Lower leg skin (tissue), 3 donors: ENCODE measurements at regions not wholly inside any gene's neighbourhood (a gene's known extent, or its start where the extent isn't known, plus 50 kb on each side); places are given as distances from the start of the nearest gene placed in this dataset.

ENCODE experiments used
- POLR2A ChIP-seq, 2 donors: fragments of 450-650 bp; IDR thresholded peaks; one replicate each; pipeline ENCODE4 v1.6.1; 2016 to 2017; ENCODE audit warnings: antibody characterized with exemption in 2 of 2, mild to moderate bottlenecking in 1 of 2, moderate library complexity in 1 of 2
- TF ChIP-seq, protein P1 (sequence below), 3 donors: fragments of 450-650 bp; IDR thresholded peaks; one replicate each; pipeline ENCODE4 v1.5.1; 2016; ENCODE audit warnings: antibody characterized with exemption in 3 of 3, mild to moderate bottlenecking in 3 of 3, moderate library complexity in 2 of 3

DNA sequence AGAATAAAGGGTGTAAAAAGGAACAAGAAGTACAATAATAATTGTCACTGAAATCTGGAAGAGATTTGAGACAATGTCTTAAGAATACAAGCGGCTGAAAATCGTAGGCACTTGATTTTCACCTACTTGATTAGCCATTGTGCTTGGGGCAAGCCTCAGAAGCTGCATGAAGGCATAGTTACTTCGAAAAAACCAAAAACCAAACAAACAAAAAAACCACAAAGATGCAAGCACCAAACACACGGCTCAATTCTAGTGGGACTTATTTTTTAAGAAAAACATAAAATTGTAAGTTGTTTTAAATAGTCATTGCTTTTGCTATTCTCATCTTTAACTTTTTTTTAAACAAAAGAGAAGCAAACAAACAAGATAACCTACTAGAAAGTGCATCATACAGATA is 235.6 kb downstream of the OGFRL1 start:
- TF ChIP-seq, protein P1, sequence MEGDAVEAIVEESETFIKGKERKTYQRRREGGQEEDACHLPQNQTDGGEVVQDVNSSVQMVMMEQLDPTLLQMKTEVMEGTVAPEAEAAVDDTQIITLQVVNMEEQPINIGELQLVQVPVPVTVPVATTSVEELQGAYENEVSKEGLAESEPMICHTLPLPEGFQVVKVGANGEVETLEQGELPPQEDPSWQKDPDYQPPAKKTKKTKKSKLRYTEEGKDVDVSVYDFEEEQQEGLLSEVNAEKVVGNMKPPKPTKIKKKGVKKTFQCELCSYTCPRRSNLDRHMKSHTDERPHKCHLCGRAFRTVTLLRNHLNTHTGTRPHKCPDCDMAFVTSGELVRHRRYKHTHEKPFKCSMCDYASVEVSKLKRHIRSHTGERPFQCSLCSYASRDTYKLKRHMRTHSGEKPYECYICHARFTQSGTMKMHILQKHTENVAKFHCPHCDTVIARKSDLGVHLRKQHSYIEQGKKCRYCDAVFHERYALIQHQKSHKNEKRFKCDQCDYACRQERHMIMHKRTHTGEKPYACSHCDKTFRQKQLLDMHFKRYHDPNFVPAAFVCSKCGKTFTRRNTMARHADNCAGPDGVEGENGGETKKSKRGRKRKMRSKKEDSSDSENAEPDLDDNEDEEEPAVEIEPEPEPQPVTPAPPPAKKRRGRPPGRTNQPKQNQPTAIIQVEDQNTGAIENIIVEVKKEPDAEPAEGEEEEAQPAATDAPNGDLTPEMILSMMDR (IDR thresholded peaks at IDR 0.05) = no peak
- no peak for TF ChIP-seq POLR2A (IDR thresholded peaks at IDR 0.05)
